Kidney epithelial cell (primary cell): ENCODE measurements at regions not wholly inside any gene's neighbourhood (a gene's known extent, or its start where the extent isn't known, plus 50 kb on each side); places are given as distances from the start of the nearest gene placed in this dataset.

Source experiments
- DNase-seq: peaks from one replicate; pipeline ENCODE4 v3.0.0-alpha.2; 2010; ENCODE audit warnings: low read depth
- H3K27me3 ChIP-seq: 2 replicates; pipeline ENCODE4 v1.6.0; 2011; ENCODE audit warnings: low read length; ENCODE audit not compliant: control insufficient read depth, insufficient read depth
- H3K36me3 ChIP-seq: 2 replicates; pipeline ENCODE4 v1.5.1; 2011; ENCODE audit warnings: low read length; ENCODE audit not compliant: control insufficient read depth, insufficient read depth
- H3K4me3 ChIP-seq: 2 replicates; pipeline ENCODE4 v1.5.1; 2011; ENCODE audit warnings: low read depth, mild to moderate bottlenecking, control low read depth, low read length
- CTCF ChIP-seq: IDR thresholded peaks from 2 replicates; pipeline ENCODE4 v1.5.1; 2011; ENCODE audit warnings: mild to moderate bottlenecking, moderate library complexity, low read length, control low read depth, inconsistent platforms; ENCODE audit not compliant: insufficient read depth, poor library complexity, severe bottlenecking

- H3K36me3 ChIP-seq = no peaks in the 10 kb centered on the region
- no peak for DNase-seq
- H3K27me3 ChIP-seq = no peaks in the 10 kb centered on the region
- no peak overlapping the region for H3K4me3 ChIP-seq
- TF ChIP-seq CTCF = no peak
Observed at GRCh38 chr9:130755377-130756007, 61.9 kb downstream of the EXOSC2 start.

- no peaks in the 10 kb centered on the region for H3K27me3 ChIP-seq
- no peak for TF ChIP-seq CTCF
Observed at GRCh38 chr9:130756037-130756436, 62.5 kb downstream of the EXOSC2 start.

GRCh38 chr9:130756455-130757152 is 63.0 kb downstream of the EXOSC2 start:
- Histone ChIP-seq H3K27me3 (no peaks in the 10 kb centered on the region), H3K36me3 (no peaks in the 10 kb centered on the region), H3K4me3 (no peak overlapping the region)
- DNase-seq = no peak
- no peak for TF ChIP-seq CTCF

More at GRCh38 chr9:130756037-130756436, 62.5 kb downstream of the EXOSC2 start:
- Histone ChIP-seq H3K36me3 (no peaks in the 10 kb centered on the region), H3K4me3 (no peak overlapping the region)
- DNase-seq = no peak

- DNase-seq = no peak
- no peak for TF ChIP-seq CTCF
- H3K4me3 ChIP-seq = no peak overlapping the region
- no peaks in the 10 kb centered on the region for H3K36me3 ChIP-seq
- no peaks in the 10 kb centered on the region for H3K27me3 ChIP-seq
Observed at GRCh38 chr9:130759738-130760137, 66.2 kb downstream of the EXOSC2 start.

GRCh38 chr9:130763331-130764171 is 70.0 kb downstream of the EXOSC2 start:
- DNase-seq = no peak
- H3K27me3 ChIP-seq = no peaks in the 10 kb centered on the region
- no peak overlapping the region for H3K4me3 ChIP-seq
- no peak for TF ChIP-seq CTCF
- no peaks in the 10 kb centered on the region for H3K36me3 ChIP-seq
